K562 (cell line): ENCODE measurements at regions not wholly inside any gene's neighbourhood (a gene's known extent, or its start where the extent isn't known, plus 50 kb on each side); places are given as distances from the start of the nearest gene placed in this dataset.

Experiments
- CTCF ChIP-seq, 3 experiments: IDR thresholded peaks in 2 of 3; conservative IDR thresholded peaks in 1 of 3; 2 replicates each; pipeline ENCODE4 v1.5.1; 2011 to 2012; ENCODE audit warnings: low read length in 3 of 3, mild to moderate bottlenecking in 3 of 3, control low read depth in 2 of 3, improper control_type of control experiment in 1 of 3, inconsistent platforms in 1 of 3, low read depth in 1 of 3, mixed read lengths in 1 of 3, moderate library complexity in 1 of 3; ENCODE audit not compliant: insufficient read depth in 2 of 3
- KDM1A ChIP-seq, 2 experiments: fragments of 450-650 bp; IDR thresholded peaks; 2 replicates each; pipeline ENCODE4 v1.6.1; 2016; ENCODE audit warnings: mild to moderate bottlenecking in 2 of 2
- KLF10 ChIP-seq: fragments of 250-450 bp; sonication (Bioruptor Pico); IDR thresholded peaks from 2 replicates; pipeline ENCODE4 v1.6.1; 2021; ENCODE audit warnings: matching md5 sums
- POLR2A ChIP-seq: fragments of 450-650 bp; conservative IDR thresholded peaks from 2 replicates; pipeline ENCODE4 v1.6.1; 2016

GRCh38 chr12:84803661-84804060 is 108.9 kb downstream of the SLC6A15 start:
- TF ChIP-seq CTCF (IDR thresholded peaks at IDR 0.05 in 2 of 3, conservative IDR thresholded peaks at IDR 0.05 in 1 of 3; ENCODE audit: insufficient read depth in 2 of 3, low read depth in 1 of 3, low read length in 3 of 3) (no peak), KLF10 (CRISPR knock-in tag) (no peak), POLR2A (no peak), KDM1A (IDR thresholded peaks at IDR 0.05) (no peak)
